Endothelial cell of umbilical vein (primary cell): ENCODE measurements at regions not wholly inside any gene's neighbourhood (a gene's known extent, or its start where the extent isn't known, plus 50 kb on each side); places are given as distances from the start of the nearest gene placed in this dataset.

Experiments used
- BruUV-seq: library from RNA; stranded (reverse); fragments of 400-500 nt; replicated peaks from 2 replicates; lab custom pipeline; 2021; lab: Mats Ljungman, UMichigan
- CTCF ChIA-PET: fragments of 300-600, 350-600 bp; sonication (Branson Sonifier 250); formaldehyde crosslinking; loops from one replicate; lab custom pipeline; 2021; ENCODE audit warnings: antibody characterized with exemption, inconsistent platforms; lab: Charles Lee
- POLR2A ChIA-PET: fragments of 300-600, 350-600 bp; sonication (Branson Sonifier 250); formaldehyde crosslinking; loops from one replicate; lab custom pipeline; 2021; ENCODE audit warnings: antibody characterized with exemption, inconsistent platforms; lab: Charles Lee
- DNase-seq: peaks from one replicate; pipeline ENCODE4 v3.0.0-alpha.2; 2011; ENCODE audit warnings: low read depth, low spot score
- FAIRE-seq: peaks from 2 replicates; lab custom pipeline; 2011; peaks lifted over from hg19 to GRCh38; lab: Jason Lieb, UNC
- H2AFZ ChIP-seq: 2 replicates; pipeline ENCODE4 v1.6.0; 2012; ENCODE audit warnings: low read depth, low read length, control low read depth, inconsistent platforms
- H3K27ac ChIP-seq: 2 replicates; pipeline ENCODE4 v1.5.1; 2011; ENCODE audit warnings: low read depth, mild to moderate bottlenecking, control low read depth, low read length, moderate library complexity; ENCODE audit not compliant: insufficient read depth
- H3K27me3 ChIP-seq, 2 experiments: 2 replicates each; pipeline versions ENCODE4 v1.6.0 to v1.6.1; 2011; ENCODE audit warnings: low read length in 2 of 2, mixed read lengths in 1 of 2; ENCODE audit not compliant: control insufficient read depth in 2 of 2, insufficient read depth in 2 of 2
- H3K36me3 ChIP-seq, 2 experiments: 2 replicates in 1 of 2; 3 replicates in 1 of 2; pipeline ENCODE4 v1.5.1; 2011; ENCODE audit warnings: low read length in 2 of 2, mild to moderate bottlenecking in 1 of 2, moderate library complexity in 1 of 2; ENCODE audit not compliant: control insufficient read depth in 2 of 2, insufficient read depth in 2 of 2; ENCODE audit errors: extremely low read depth in 1 of 2
- H3K4me1 ChIP-seq: 3 replicates; pipeline ENCODE4 v1.5.1; 2011; ENCODE audit warnings: mild to moderate bottlenecking, low read length; ENCODE audit not compliant: control insufficient read depth, insufficient read depth; ENCODE audit errors: extremely low read depth
- H3K4me2 ChIP-seq: 2 replicates; pipeline ENCODE4 v1.6.1; 2011; ENCODE audit warnings: low read length, control low read depth, mixed read lengths; ENCODE audit not compliant: insufficient read depth
- H3K4me3 ChIP-seq, 3 experiments: fragments of 200-600 bp in 1 of 3; sonication (generic), shearing (Covaris generic) in 1 of 3; replicated peaks in 1 of 3; 2 replicates each; pipeline ENCODE4 v1.5.1; 2011 to 2016; ENCODE audit warnings: control low read depth in 3 of 3, low read length in 3 of 3, mild to moderate bottlenecking in 2 of 3, inconsistent platforms in 1 of 3, low read depth in 1 of 3, moderate library complexity in 1 of 3; ENCODE audit not compliant: insufficient read depth in 1 of 3
- H3K79me2 ChIP-seq: 2 replicates; pipeline ENCODE4 v1.6.0; 2012; ENCODE audit warnings: low read length, inconsistent platforms; ENCODE audit not compliant: control insufficient read depth, insufficient read depth
- H3K9ac ChIP-seq: replicated peaks from 2 replicates; pipeline ENCODE3; 2011; ENCODE audit warnings: low read length, control low read depth; ENCODE audit not compliant: insufficient read depth; ENCODE audit errors: extremely low read depth
- H3K9me1 ChIP-seq: replicated peaks from 3 replicates; pipeline ENCODE4 v1.6.0; 2011; ENCODE audit warnings: mild to moderate bottlenecking, low read length; ENCODE audit not compliant: control insufficient read depth, insufficient read depth; ENCODE audit errors: extremely low read depth
- H3K9me3 ChIP-seq: replicated peaks from 2 replicates; pipeline ENCODE4 v1.5.1; 2012; ENCODE audit warnings: low read length, inconsistent platforms; ENCODE audit not compliant: control insufficient read depth, insufficient read depth
- H4K20me1 ChIP-seq: replicated peaks from 2 replicates; pipeline ENCODE3; 2011; ENCODE audit warnings: mild to moderate bottlenecking, low read length; ENCODE audit not compliant: control insufficient read depth, insufficient read depth; ENCODE audit errors: extremely low read depth
- EZH2 ChIP-seq: IDR thresholded peaks from 2 replicates; pipeline ENCODE4 v1.6.1; 2012; ENCODE audit warnings: borderline replicate concordance, low read depth, mild to moderate bottlenecking, moderate library complexity, low read length, inconsistent platforms; ENCODE audit not compliant: severe bottlenecking
- FOS ChIP-seq: IDR thresholded peaks from 2 replicates; pipeline ENCODE4 v1.6.1; 2011; ENCODE audit warnings: mild to moderate bottlenecking, low read length, moderate library complexity, borderline replicate concordance; ENCODE audit not compliant: insufficient read depth
- GATA2 ChIP-seq: IDR thresholded peaks from 2 replicates; pipeline ENCODE4 v1.7.0; 2011; ENCODE audit warnings: low read depth, mild to moderate bottlenecking, moderate library complexity, mixed read lengths, low read length; ENCODE audit not compliant: insufficient read length, insufficient read depth
- JUN ChIP-seq: IDR thresholded peaks from 2 replicates; pipeline ENCODE4 v1.6.1; 2011; ENCODE audit warnings: borderline replicate concordance, low read depth; ENCODE audit not compliant: insufficient read length, insufficient read depth
- MAX ChIP-seq: IDR thresholded peaks from 2 replicates; pipeline ENCODE4 v1.6.1; 2011; ENCODE audit not compliant: insufficient read depth, insufficient read length
- MYC ChIP-seq: IDR thresholded peaks from one replicate; pipeline ENCODE4 v1.6.1; 2011; ENCODE audit warnings: mild to moderate bottlenecking, low read depth, low read length
- POLR2A ChIP-seq: IDR thresholded peaks from 2 replicates; pipeline ENCODE4 v1.6.1; 2012; ENCODE audit warnings: low read depth, mild to moderate bottlenecking, control low read depth, low read length
- POLR2AphosphoS5 ChIP-seq: IDR thresholded peaks from 2 replicates; pipeline ENCODE4 v1.6.1; 2012; ENCODE audit warnings: low read depth, mild to moderate bottlenecking, control low read depth, low read length, moderate library complexity; ENCODE audit not compliant: insufficient read depth
- dilution Hi-C: fragments of 300-500 bp; cut with MboI; formaldehyde crosslinking; loops from one replicate; pipeline ENCODE4 v1.15.0; 2019; ENCODE audit warnings: low sequenced_read_pairs; ENCODE audit not compliant: extremely low pct_ligation_motif_present
- intact Hi-C: fragments of 100-400 bp; cut with micrococcal nuclease; formaldehyde crosslinking; loops from one replicate; pipeline ENCODE4 v1.10.0; 2022
- TF ChIP-seq, protein P1 (sequence below), 2 donors: IDR thresholded peaks; 1 replicate in 1 of 2; 2 replicates in 1 of 2; pipeline ENCODE4 v1.5.1; 2011; ENCODE audit warnings: low read length in 2 of 2, mild to moderate bottlenecking in 2 of 2, moderate library complexity in 2 of 2, control low read depth in 1 of 2, inconsistent platforms in 1 of 2, low read depth in 1 of 2; ENCODE audit not compliant: insufficient read depth in 1 of 2; ENCODE audit errors: extremely low read depth in 1 of 2

DNA sequence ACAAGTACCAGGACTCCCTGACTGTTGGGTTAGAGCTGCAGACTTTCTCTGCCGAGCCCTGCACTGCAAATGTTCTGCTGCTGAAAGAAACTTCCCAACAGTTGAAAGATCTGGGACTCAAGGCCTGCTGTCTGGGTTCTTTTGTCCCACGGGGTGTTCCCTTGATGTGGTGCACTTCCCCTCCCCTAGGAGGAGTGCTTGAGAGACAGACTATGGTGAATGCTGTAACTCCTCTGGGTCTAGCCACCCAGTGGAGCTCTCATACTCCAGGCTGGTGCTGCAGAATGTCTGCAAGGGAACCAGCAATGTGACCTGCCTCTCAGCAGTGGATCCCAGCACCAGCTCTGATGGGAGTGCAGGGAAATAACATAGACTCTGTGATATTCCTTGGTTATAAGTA is 129.2 kb upstream of the SLCO1B1 start:
- no peaks in the 10 kb centered on the region for H3K79me2 ChIP-seq
- no peak overlapping the region for H3K4me3 ChIP-seq
- H4K20me1 ChIP-seq, result no peaks in the 10 kb centered on the region
- no peaks in the 10 kb centered on the region for H3K9me3 ChIP-seq
- H3K9me1 ChIP-seq, result no peaks in the 10 kb centered on the region
- BruUV-seq, result no TSS peak
- TF ChIP-seq EZH2, result no peak
- TF ChIP-seq FOS, result no peak
- TF ChIP-seq, protein P1, sequence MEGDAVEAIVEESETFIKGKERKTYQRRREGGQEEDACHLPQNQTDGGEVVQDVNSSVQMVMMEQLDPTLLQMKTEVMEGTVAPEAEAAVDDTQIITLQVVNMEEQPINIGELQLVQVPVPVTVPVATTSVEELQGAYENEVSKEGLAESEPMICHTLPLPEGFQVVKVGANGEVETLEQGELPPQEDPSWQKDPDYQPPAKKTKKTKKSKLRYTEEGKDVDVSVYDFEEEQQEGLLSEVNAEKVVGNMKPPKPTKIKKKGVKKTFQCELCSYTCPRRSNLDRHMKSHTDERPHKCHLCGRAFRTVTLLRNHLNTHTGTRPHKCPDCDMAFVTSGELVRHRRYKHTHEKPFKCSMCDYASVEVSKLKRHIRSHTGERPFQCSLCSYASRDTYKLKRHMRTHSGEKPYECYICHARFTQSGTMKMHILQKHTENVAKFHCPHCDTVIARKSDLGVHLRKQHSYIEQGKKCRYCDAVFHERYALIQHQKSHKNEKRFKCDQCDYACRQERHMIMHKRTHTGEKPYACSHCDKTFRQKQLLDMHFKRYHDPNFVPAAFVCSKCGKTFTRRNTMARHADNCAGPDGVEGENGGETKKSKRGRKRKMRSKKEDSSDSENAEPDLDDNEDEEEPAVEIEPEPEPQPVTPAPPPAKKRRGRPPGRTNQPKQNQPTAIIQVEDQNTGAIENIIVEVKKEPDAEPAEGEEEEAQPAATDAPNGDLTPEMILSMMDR (IDR thresholded peaks at IDR 0.05; ENCODE audit: extremely low read depth in 1 of 2, insufficient read depth in 1 of 2, low read depth in 1 of 2, low read length in 2 of 2), result no peak
- no peak for TF ChIP-seq GATA2
- TF ChIP-seq MAX, result no peak
- no peak for TF ChIP-seq JUN
- no peak for TF ChIP-seq MYC
- no peak for TF ChIP-seq POLR2A
- no peak for TF ChIP-seq POLR2AphosphoS5
- no peaks in the 10 kb centered on the region for H3K36me3 ChIP-seq
- H2AFZ ChIP-seq, result no peak overlapping the region
- POLR2A ChIA-PET, result no interaction called here
- CTCF ChIA-PET, result no interaction called here
- no peak overlapping the region for H3K4me2 ChIP-seq
- no peak for FAIRE-seq
- no peak overlapping the region for H3K27ac ChIP-seq
- H3K4me1 ChIP-seq, result no peaks in the 10 kb centered on the region
- dilution Hi-C loops (no loop called here), intact Hi-C loops (no loop called here)
- no peak for DNase-seq
- H3K9ac ChIP-seq, result no peak overlapping the region
- H3K27me3 ChIP-seq, result no peaks in the 10 kb centered on the region
